ENCODE measurements at regions not wholly inside any gene's neighbourhood (a gene's known extent, or its start where the extent isn't known, plus 50 kb on each side); places are given as distances from the start of the nearest gene placed in this dataset.
"Not testable (repeated sequence)": the region's sequence is repeated elsewhere in the genome, so short reads cannot be mapped to it uniquely, and the experiment has no call there.

DNA sequence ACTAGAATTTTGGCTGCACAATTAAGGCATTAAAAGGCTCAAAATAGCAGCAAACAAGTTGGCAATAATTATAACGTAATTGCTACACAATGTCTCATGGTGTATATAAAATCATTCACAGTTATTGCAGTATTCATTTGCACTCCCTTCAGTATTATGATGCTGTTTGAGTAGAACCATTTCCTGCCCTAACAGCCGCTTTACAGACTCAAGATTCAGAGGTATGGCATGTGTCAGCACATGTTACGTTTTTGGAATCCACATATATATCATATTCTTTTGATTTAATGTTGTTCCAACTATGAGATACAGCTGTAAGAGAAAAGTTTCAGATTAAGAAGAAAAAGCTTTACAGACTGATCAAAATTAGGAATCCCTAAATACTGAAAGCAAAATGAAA is 56.3 kb upstream of the NCKAP5 start:
- DNase-seq: no peak

DNA sequence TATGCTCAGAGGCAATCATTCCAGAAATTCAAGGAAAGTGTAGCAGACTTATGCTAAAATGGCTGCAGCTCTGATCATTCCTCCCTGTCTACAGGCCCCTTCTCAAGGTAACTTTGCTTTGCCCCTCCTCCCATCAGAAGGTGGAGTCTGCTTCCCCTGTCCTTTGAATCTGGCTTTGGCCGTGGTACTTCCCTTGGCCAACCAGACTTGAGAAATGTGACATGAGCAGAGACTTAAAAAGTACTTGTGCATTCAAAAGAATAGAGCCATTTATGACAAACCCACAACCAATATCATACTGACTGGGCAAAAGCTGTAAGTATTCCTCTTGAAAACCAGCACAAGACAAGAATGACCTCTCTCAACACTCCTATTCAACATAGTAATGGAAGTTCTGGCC is 59.5 kb upstream of the NCKAP5 start:
- no peak for DNase-seq

DNA sequence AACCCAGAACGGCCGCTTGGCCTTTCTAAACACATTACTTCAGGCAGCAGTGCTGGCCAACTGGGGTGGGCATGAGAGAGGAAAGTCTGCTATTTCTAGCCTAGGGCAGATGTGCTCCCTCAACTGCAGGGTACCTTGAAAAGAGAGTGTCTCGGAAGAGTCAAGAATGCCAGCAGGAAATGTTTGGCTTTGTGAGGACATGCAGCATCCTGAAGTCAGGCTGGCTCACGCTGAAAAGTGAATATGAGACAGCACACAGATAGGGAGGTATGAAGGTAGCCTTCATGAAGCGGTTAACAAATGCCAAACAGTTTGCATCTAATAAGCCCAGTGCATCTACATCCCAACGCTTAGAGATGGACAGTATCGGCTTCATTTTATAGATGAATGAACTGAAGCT is 65.0 kb upstream of the NCKAP5 start:
- no peak for DNase-seq

DNA sequence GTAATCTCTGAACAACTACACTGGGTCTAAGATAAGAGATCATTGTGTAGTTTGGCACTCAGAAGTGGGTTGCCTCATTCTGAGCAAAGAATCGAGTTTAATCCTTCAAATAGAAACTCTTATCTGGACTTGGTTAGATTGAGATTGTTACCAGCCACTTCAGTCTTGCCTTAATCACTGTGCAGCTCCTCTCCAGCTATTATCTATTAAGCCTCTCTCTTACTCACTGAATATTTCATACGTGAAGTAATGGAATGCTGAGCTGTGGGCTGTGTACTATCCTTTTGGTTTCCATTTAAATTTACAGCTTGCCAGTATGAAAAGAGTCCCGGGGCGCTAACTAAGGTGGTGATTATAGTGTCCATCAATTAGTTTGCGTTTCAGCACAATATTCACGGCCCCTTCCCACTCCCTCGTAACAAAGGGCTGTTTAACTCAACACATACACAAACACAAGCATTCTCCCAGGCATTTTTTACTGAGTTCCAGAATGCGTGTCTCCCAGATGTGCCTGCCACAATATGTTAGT is 65.7 kb upstream of the NCKAP5 start:
- DNase-seq: peak; percentile 36

DNA sequence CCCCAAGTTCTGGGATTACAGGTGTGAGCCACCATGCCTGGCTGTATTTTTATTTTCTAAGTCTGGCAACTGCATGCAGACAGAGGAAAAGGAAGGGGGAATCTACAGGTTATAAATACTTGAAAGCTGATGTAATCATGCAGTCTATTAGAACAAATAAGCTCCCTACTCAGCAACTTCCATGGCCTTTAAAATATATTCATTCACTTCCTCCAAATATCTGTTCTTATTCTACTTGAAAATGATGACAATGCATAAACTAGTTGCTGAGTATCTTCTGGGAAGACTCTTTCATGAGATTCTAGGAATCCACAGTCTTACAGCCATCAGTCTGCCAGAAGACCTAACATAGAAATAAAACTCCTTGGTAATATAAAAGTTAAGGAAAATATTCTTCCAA is 66.9 kb upstream of the NCKAP5 start:
- DNase-seq: no peak

DNA sequence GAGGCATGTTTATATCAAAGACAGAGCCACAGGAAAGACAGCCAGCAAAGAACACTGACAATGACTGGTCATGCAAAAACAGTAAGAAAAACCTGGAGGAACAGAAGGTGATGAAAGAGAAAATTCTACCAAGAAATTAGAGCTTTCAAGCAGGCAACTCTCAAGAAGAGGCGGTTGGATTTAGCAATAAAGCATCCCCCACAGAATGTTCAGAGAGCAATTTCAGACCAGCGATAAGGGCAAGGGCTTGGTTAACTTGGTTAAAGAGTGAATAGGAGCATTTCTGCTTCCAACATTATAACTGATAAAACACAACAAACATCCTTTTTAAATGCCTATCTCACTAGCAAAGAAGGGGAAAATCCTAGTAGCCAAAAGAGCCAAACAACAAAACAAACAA is 68.0 kb upstream of the NCKAP5 start:
- DNase-seq: no peak

DNA sequence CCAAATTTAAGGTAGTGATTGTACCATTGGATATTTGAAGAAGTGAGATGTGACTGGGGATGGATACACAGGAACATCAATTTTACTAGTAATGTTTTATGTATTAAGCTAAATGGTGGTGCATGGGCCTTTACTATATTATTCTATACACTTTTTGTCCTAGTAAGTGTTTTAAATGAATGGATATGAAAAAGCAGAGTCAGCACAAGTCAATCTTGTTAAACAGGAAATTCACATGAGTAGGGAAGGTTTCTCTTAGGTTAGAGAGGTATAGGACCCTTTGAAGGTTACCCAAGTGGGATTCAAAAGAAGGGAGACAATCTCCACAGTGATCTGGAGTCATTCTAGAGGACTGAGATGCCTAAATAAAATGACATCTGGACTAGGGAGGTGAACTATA is 71.8 kb upstream of the NCKAP5 start:
- no peak for DNase-seq

DNA sequence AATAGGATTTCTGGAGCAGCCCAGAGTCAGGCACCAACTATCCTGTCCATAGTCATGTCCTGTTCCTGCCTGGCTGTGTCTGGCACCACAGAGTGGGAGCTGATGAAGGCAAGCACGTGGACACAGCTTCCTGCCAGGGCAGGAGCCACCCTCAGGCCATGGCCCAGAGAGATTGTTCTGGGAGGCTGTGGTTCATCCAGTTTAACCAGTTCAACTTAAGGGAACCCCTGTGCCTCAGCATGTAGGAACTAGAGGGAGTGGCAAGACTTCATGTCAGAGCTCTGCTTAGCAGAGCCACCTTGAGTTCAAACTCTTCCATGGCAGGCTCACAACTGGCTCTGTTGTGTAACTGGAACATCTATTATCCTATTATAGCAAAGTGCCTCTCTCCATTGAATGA is 73.2 kb upstream of the NCKAP5 start:
- no peak for DNase-seq

DNA sequence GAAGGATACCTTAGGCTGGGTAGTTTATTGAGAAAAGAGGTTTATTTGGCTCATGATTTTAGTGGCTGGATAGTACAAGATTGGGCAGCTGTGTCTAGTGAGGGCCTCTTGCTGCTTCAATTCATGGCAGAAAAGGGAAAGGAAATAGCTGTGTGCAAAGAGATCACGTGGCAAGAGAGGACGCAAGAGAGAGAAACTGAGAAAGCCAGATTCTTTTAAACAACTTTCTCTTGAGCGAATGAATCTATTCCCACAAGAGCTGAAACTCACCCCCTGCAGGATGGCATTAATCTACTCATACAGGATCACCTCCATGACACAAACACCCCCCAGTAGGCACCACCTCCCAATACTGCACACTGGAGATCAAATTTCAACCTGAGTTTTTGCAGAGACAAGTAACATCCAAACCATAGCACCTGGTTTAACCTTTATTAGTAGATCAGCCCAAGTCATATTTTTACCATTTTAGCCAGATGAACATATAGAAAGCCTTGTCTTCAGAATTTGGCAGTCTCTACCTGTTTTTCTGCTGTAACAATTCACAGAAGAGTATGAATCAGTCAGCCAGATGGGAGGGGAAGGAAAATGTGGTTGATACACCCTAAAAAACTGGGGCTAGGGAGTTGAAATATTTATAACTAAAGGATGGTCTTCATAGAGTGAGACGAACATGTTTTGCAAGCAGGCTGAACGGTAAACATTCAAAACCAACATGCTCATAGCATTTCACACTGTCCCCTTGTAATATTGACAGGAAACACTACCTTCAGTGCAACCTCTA is 73.9 kb upstream of the NCKAP5 start:
- no peak for DNase-seq

DNA sequence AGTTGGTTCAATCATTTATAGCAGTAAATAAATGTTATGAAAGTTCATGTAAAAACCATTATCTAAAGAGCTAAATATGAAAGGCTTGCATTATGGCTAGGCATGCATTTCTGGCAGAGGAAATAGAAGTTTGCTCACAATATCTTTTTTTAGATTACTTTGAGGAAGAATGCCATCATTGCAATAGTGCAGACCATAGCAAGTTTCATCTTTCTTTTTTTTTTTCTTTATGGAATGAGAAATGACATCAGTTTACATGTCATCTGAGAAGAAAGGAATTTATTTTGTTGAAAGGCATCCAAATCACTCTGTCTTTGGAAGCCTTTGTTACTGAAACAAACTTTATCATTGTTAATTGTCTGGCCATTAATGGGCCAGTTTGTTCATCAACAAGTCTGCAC is 74.5 kb upstream of the NCKAP5 start:
- DNase-seq: no peak

DNA sequence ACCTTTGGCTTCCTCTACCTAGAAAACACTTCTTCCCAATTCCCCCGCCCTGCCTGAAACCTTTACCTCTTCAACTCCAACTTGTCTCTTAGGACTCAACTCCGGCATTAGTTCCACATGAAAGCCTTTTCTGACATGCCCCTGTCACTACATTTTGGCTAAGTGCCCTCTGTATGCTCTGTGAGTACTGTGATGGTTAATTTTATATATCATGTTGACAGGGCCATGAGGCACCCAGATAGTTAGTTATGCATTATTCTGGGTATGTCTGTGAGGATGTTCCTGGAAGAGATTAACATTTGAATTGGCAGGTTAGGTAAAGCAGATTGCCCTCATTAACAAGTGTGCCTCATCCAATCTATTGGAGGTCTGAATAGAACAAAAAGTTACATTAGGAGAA is 75.6 kb upstream of the NCKAP5 start:
- DNase-seq: no peak

DNA sequence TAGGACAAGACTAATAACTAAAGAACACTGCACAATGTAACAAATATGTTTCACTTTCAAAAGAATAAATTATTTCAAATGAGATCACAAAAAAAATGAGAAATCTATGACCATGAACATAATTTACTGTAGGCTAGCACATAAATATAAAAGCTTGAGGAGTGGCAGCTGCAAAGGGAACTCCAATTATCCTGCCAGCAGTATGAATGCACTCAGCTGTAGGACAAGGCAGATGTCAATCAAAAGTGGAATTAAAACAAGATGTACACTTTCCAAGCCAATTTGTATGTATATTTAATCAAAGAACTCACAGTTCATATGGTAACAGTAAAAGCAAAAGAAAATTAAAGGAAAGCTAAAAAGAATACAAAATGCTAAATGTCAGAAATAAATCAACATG is 76.6 kb upstream of the NCKAP5 start:
- DNase-seq: no peak

DNA sequence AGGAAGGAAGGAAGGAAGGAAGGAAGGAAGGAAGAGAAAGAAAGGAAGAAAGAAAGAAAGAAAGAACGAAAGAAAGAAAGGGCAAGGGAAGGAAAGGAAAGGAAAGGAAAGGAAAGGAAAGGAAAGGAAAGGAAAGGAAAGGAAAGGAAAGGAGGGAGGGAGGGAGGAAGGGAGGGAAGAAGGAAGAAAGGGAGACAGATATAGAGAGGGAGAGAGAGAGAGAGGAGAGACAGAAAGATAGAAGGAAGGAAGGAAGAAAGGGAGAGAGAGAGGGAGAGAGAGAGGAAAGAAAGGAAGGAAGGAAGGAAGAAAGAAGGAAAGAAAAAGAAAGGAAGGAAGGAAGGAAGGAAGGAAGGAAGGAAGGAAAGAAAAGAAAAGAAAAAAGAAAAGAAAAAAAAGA is 79.1 kb upstream of the NCKAP5 start:
- DNase-seq: not testable (repeated sequence)

DNA sequence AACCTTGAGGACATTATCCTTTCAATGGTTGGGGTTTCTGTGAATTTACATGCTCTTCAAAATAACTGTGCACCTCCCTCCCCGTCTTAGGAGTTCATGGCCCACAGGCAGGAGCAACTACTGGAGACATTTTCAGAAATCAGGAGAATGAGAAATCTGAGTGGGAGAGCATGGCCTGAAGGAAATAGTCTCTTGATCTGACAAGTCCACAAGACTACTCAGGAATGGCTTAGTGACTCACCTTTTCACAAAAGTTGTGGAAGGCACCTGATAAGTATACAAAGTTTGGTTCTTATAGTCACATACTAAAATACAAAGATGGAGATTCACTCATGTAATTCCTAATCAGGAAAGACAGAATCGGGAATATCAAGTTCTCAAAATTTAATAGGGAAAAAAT is 83.6 kb upstream of the NCKAP5 start:
- no peak for DNase-seq

DNA sequence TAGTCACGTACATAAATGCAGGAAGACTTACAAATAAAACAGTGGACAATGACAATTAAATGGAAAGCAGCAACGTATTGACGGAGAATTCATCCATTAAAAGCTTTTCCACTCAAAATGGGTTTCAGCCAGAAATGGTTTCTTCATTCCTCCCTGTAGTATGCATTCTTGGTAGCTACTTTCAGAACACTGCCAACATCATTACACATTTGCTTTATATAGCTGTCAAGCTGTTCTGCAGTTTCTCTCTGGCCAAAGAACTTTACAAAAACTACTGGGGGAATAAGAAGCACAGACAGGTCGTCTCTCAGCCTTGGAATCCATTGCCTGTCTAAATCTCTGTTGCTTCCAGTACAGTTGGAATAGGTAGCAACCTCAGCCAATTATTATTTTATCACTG is 84.1 kb upstream of the NCKAP5 start:
- peak; percentile 53 for DNase-seq

DNA sequence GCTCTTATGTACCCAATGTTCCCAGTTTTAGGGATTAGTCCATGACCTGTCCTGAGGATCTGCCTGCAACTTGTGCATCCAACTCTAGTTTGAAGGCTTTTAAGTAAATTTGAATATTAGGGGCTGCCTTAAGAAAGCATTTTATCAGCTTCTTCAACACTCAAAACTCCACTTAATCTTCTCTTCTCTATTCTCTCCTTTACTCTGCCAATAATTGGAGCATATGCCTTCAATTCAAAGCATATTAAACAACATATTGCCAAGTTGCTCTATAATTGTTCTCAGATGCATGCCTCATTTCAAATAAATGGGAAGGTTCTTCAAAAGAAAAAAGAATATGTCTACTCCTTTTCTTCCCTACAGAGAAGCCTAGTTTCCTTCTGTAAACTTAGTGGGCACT is 84.8 kb upstream of the NCKAP5 start:
- peak; percentile 35 for DNase-seq

DNA sequence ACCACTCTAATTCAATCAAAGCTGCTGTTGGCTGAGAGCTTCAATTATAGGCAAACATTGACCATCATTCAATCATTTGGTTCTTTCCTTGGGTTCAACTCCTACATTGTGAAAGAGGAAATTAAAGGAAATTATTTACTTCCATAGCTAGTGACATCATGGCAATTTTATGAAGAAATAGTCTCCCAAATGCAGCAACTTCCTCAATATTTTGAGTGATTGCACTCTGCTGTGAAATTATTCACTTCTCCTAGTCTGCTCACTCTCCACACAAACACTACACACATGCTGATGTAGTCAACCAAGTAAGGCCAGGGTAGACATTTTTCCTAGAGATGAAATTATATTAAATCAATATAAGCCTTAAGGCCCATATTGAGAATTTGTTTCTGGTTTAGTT is 86.7 kb upstream of the NCKAP5 start:
- DNase-seq: no peak

DNA sequence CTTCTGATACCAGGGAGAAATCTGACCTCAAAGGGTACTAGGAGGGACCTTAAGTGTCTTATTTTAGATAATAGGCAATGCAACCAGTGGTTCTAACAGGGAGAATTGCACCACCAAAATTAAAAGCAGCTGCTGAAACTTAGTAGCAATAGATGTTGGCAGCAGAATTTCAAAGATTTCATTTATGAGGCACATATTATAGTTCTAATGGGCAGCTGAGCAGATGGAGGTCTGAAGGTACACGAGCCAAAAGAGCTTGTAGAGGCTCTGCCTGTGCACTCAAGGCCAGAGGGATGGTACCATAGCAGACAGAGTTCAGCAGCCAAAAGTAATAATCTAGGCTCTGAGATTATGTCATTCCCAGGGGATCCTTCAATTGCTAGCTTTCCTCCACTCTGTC is 87.3 kb upstream of the NCKAP5 start:
- DNase-seq: no peak

DNA sequence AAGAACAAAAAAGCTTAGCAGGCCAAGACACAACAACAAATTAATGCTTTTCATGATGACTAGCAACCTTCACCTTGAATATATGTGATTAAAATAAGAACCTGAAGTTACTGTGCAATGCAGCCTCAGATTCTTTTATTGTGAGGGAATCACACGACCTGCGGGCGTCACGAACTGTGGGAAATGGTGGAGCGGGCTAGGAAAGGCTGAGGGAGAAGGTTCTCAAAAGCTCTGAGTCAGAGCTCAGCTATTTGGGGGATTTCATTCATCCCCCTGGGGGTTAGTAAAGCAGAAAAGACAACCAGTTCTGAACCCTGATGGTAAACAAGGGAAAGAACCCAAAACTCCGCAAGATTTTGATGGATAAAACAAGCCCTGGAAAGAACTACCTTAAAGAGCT is 89.3 kb upstream of the NCKAP5 start:
- DNase-seq: no peak

DNA sequence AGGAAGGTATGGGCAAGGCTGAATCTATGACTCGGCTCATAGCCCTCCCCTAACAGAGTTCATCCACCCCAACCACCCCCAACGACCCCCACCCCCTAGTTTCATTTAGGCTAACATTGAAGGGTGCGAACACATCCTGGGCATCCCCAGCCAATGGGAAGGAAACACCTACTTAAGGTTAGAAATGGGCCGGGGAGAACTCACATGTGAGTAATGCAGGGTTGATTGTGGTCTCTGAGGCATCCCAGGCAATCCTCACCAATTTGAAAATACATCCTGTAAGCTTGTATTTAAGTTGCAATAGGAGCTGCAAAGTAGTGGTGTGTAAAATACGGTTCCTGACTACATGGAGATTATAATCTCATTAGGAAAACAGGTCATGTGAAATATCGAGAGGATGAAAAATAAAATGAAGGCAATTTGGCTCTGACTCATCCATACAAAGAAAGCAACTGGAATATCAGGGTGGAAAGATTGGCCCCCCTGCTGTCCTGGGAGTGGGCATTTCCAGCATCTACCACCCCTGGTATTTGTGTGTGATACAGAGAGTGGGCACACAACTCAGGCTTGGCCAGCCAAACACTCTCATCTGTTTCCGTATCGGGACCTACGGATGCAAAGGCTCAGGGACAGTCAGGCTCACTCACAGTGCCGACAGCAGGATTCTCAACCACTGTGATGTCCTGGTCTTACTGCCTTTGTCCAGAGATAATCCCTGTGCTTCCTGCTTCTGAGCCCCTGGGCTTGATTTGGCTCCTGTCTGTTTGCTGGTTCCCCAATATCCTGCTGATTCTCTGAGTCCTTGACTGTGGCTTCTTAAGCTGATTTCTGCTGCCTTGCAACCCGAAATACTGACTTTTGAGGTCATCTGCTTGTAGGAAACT is 90.0 kb upstream of the NCKAP5 start:
- no peak for DNase-seq

DNA sequence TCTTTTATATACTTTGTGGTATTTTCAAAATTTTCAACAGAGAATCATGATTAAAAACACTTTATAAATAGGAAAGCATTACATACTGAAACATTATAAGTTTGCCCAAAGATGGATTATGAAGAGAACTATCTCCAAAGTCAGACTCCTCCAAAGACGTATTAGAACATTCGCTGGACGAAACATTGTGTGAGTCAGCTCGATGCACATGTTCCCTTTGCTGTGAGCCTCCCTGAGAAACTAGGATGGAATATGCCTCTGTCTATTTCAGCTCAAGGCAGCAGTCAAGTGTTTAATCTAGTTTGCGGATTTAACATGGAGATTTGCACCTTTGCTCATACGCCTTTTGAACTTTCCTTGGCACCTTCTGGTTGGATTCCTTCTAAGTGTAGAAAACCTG is 92.2 kb upstream of the NCKAP5 start:
- DNase-seq: no peak

DNA sequence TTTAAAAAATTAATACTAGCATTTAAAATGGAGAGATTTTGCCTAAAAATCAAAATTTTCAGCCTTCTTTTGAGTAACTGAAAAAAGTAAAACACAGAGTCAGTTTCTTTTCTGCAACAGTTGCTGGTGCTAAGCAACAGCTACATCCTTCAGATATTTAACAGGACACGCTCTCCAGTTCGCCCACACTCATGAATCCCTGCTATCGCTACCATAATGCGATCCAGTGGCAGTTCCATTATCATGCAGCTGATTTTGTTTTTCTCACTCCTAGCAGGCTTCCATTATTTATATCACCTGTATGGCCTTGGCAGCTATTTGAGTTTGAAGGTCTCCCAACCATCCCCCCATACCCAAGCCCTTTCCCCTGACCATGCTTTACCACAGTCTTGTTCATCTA is 93.1 kb upstream of the NCKAP5 start:
- DNase-seq: no peak

DNA sequence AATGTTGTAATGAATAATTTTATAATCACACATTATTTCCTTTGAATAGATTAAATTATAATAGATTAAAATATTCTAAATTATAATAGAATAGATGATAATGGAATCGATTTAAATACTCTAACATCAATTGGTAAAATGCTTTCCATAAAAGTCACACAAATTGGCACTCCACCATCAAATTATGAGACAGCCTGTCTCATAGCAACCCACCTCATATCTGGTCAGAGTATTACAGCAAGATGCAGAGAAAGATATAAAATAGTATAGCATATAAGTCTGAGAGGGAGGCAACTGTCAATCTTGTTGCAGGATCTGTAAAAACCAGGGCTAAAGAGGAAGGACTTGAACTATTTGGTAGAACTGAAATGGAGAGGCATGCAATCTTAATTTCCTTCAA is 98.4 kb upstream of the NCKAP5 start:
- no peak for DNase-seq

DNA sequence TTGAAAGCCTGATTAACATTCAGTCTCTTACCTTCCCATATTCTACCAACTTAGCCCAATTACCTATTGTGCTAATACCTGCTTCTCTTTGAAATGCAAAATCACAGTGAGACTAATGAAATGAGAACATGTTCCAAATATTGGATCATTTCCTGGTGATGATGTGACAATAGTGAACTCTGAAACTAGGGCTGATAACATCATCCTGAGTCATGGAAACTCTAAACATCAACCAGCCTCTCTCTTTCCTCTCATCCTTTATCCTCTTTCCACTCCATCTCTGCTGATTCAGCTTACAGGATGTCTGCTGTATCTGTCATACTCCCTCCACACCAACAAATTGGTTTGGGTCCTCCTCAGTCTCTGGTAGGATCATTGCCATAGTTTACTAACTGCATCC is 98.8 kb upstream of the NCKAP5 start:
- DNase-seq: no peak

Data from right hindlimb (tissue), 1 donor.